Endothelial cell of umbilical vein (primary cell): ENCODE measurements at regions not wholly inside any gene's neighbourhood (a gene's known extent, or its start where the extent isn't known, plus 50 kb on each side); places are given as distances from the start of the nearest gene placed in this dataset.

Source experiments
- BruUV-seq: library from RNA; stranded (reverse); fragments of 400-500 nt; replicated peaks from 2 replicates; lab custom pipeline; 2021; lab: Mats Ljungman, UMichigan
- CTCF ChIA-PET: fragments of 300-600, 350-600 bp; sonication (Branson Sonifier 250); formaldehyde crosslinking; loops from one replicate; lab custom pipeline; 2021; ENCODE audit warnings: antibody characterized with exemption, inconsistent platforms; lab: Charles Lee
- POLR2A ChIA-PET: fragments of 300-600, 350-600 bp; sonication (Branson Sonifier 250); formaldehyde crosslinking; loops from one replicate; lab custom pipeline; 2021; ENCODE audit warnings: antibody characterized with exemption, inconsistent platforms; lab: Charles Lee
- DNase-seq: peaks from one replicate; pipeline ENCODE4 v3.0.0-alpha.2; 2011; ENCODE audit warnings: low read depth, low spot score
- FAIRE-seq: peaks from 2 replicates; lab custom pipeline; 2011; peaks lifted over from hg19 to GRCh38; lab: Jason Lieb, UNC
- H2AFZ ChIP-seq: 2 replicates; pipeline ENCODE4 v1.6.0; 2012; ENCODE audit warnings: low read depth, low read length, control low read depth, inconsistent platforms
- H3K27ac ChIP-seq: 2 replicates; pipeline ENCODE4 v1.5.1; 2011; ENCODE audit warnings: low read depth, mild to moderate bottlenecking, control low read depth, low read length, moderate library complexity; ENCODE audit not compliant: insufficient read depth
- H3K27me3 ChIP-seq, 2 experiments: 2 replicates each; pipeline versions ENCODE4 v1.6.0 to v1.6.1; 2011; ENCODE audit warnings: low read length in 2 of 2, mixed read lengths in 1 of 2; ENCODE audit not compliant: control insufficient read depth in 2 of 2, insufficient read depth in 2 of 2
- H3K36me3 ChIP-seq, 2 experiments: 2 replicates in 1 of 2; 3 replicates in 1 of 2; pipeline ENCODE4 v1.5.1; 2011; ENCODE audit warnings: low read length in 2 of 2, mild to moderate bottlenecking in 1 of 2, moderate library complexity in 1 of 2; ENCODE audit not compliant: control insufficient read depth in 2 of 2, insufficient read depth in 2 of 2; ENCODE audit errors: extremely low read depth in 1 of 2
- H3K4me1 ChIP-seq: 3 replicates; pipeline ENCODE4 v1.5.1; 2011; ENCODE audit warnings: mild to moderate bottlenecking, low read length; ENCODE audit not compliant: control insufficient read depth, insufficient read depth; ENCODE audit errors: extremely low read depth
- H3K4me2 ChIP-seq: 2 replicates; pipeline ENCODE4 v1.6.1; 2011; ENCODE audit warnings: low read length, control low read depth, mixed read lengths; ENCODE audit not compliant: insufficient read depth
- H3K4me3 ChIP-seq, 3 experiments: fragments of 200-600 bp in 1 of 3; sonication (generic), shearing (Covaris generic) in 1 of 3; replicated peaks in 1 of 3; 2 replicates each; pipeline ENCODE4 v1.5.1; 2011 to 2016; ENCODE audit warnings: control low read depth in 3 of 3, low read length in 3 of 3, mild to moderate bottlenecking in 2 of 3, inconsistent platforms in 1 of 3, low read depth in 1 of 3, moderate library complexity in 1 of 3; ENCODE audit not compliant: insufficient read depth in 1 of 3
- H3K79me2 ChIP-seq: 2 replicates; pipeline ENCODE4 v1.6.0; 2012; ENCODE audit warnings: low read length, inconsistent platforms; ENCODE audit not compliant: control insufficient read depth, insufficient read depth
- H3K9ac ChIP-seq: replicated peaks from 2 replicates; pipeline ENCODE3; 2011; ENCODE audit warnings: low read length, control low read depth; ENCODE audit not compliant: insufficient read depth; ENCODE audit errors: extremely low read depth
- H3K9me1 ChIP-seq: replicated peaks from 3 replicates; pipeline ENCODE4 v1.6.0; 2011; ENCODE audit warnings: mild to moderate bottlenecking, low read length; ENCODE audit not compliant: control insufficient read depth, insufficient read depth; ENCODE audit errors: extremely low read depth
- H3K9me3 ChIP-seq: replicated peaks from 2 replicates; pipeline ENCODE4 v1.5.1; 2012; ENCODE audit warnings: low read length, inconsistent platforms; ENCODE audit not compliant: control insufficient read depth, insufficient read depth
- H4K20me1 ChIP-seq: replicated peaks from 2 replicates; pipeline ENCODE3; 2011; ENCODE audit warnings: mild to moderate bottlenecking, low read length; ENCODE audit not compliant: control insufficient read depth, insufficient read depth; ENCODE audit errors: extremely low read depth
- EZH2 ChIP-seq: IDR thresholded peaks from 2 replicates; pipeline ENCODE4 v1.6.1; 2012; ENCODE audit warnings: borderline replicate concordance, low read depth, mild to moderate bottlenecking, moderate library complexity, low read length, inconsistent platforms; ENCODE audit not compliant: severe bottlenecking
- FOS ChIP-seq: IDR thresholded peaks from 2 replicates; pipeline ENCODE4 v1.6.1; 2011; ENCODE audit warnings: mild to moderate bottlenecking, low read length, moderate library complexity, borderline replicate concordance; ENCODE audit not compliant: insufficient read depth
- GATA2 ChIP-seq: IDR thresholded peaks from 2 replicates; pipeline ENCODE4 v1.7.0; 2011; ENCODE audit warnings: low read depth, mild to moderate bottlenecking, moderate library complexity, mixed read lengths, low read length; ENCODE audit not compliant: insufficient read length, insufficient read depth
- JUN ChIP-seq: IDR thresholded peaks from 2 replicates; pipeline ENCODE4 v1.6.1; 2011; ENCODE audit warnings: borderline replicate concordance, low read depth; ENCODE audit not compliant: insufficient read length, insufficient read depth
- MYC ChIP-seq: IDR thresholded peaks from one replicate; pipeline ENCODE4 v1.6.1; 2011; ENCODE audit warnings: mild to moderate bottlenecking, low read depth, low read length
- POLR2A ChIP-seq: IDR thresholded peaks from 2 replicates; pipeline ENCODE4 v1.6.1; 2012; ENCODE audit warnings: low read depth, mild to moderate bottlenecking, control low read depth, low read length
- POLR2AphosphoS5 ChIP-seq: IDR thresholded peaks from 2 replicates; pipeline ENCODE4 v1.6.1; 2012; ENCODE audit warnings: low read depth, mild to moderate bottlenecking, control low read depth, low read length, moderate library complexity; ENCODE audit not compliant: insufficient read depth
- dilution Hi-C: fragments of 300-500 bp; cut with MboI; formaldehyde crosslinking; loops from one replicate; pipeline ENCODE4 v1.15.0; 2019; ENCODE audit warnings: low sequenced_read_pairs; ENCODE audit not compliant: extremely low pct_ligation_motif_present
- intact Hi-C: fragments of 100-400 bp; cut with micrococcal nuclease; formaldehyde crosslinking; loops from one replicate; pipeline ENCODE4 v1.10.0; 2022
- TF ChIP-seq, protein P1 (sequence below): IDR thresholded peaks from 2 replicates; pipeline ENCODE4 v1.6.1; 2011; ENCODE audit not compliant: insufficient read depth, insufficient read length
- TF ChIP-seq, protein P2 (sequence below), 2 donors: IDR thresholded peaks; 1 replicate in 1 of 2; 2 replicates in 1 of 2; pipeline ENCODE4 v1.5.1; 2011; ENCODE audit warnings: low read length in 2 of 2, mild to moderate bottlenecking in 2 of 2, moderate library complexity in 2 of 2, control low read depth in 1 of 2, inconsistent platforms in 1 of 2, low read depth in 1 of 2; ENCODE audit not compliant: insufficient read depth in 1 of 2; ENCODE audit errors: extremely low read depth in 1 of 2

DNA sequence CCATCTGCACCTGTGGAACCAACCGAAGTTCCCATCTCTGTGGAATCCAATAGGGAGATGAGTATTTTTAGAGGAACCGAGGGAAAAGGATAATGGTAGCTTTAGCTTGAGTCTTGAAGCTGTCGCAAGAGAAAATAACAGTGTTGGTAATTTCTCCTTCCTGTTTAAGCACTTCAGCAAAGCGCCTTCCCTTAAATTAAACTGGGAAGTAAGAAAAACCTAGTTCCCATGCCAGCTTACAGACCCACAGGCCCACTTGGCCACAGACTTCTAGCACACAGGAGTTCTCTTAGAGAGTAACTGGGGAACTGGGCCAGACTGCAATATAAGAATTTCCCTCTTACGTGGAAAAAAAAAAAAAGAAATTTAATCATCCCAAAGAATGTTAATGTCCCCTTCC is 223.8 kb downstream of the EFCAB11 start:
- intact Hi-C loops: no loop called here
- Histone ChIP-seq H3K27ac (no peak overlapping the region), H3K9ac (no peak overlapping the region), H2AFZ (no peak overlapping the region), H3K79me2 (no peaks in the 10 kb centered on the region), H3K9me1 (no peaks in the 10 kb centered on the region), H3K4me1 (no peaks in the 10 kb centered on the region), H3K27me3 (peaks cover 0 to 4% of the 10 kb centered on the region in 2 experiments), H3K4me3 (no peak overlapping the region), H4K20me1 (no peaks in the 10 kb centered on the region), H3K9me3 (no peaks in the 10 kb centered on the region), H3K36me3 (no peaks in the 10 kb centered on the region), H3K4me2 (no peak overlapping the region)
- ChIA-PET CTCF (interaction anchor here (2.3 kb wide), 1 partner anchor 9 kb away, joined by 5 read pairs; no protein-coding TSS in a partner anchor), POLR2A (no interaction called here)
- FAIRE-seq: no peak
- TF ChIP-seq MYC (no peak), FOS (no peak), JUN (no peak), GATA2 (no peak), EZH2 (no peak), POLR2A (no peak), POLR2AphosphoS5 (no peak)
- TF ChIP-seq, protein P1, sequence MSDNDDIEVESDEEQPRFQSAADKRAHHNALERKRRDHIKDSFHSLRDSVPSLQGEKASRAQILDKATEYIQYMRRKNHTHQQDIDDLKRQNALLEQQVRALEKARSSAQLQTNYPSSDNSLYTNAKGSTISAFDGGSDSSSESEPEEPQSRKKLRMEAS: no peak
- TF ChIP-seq, protein P2, sequence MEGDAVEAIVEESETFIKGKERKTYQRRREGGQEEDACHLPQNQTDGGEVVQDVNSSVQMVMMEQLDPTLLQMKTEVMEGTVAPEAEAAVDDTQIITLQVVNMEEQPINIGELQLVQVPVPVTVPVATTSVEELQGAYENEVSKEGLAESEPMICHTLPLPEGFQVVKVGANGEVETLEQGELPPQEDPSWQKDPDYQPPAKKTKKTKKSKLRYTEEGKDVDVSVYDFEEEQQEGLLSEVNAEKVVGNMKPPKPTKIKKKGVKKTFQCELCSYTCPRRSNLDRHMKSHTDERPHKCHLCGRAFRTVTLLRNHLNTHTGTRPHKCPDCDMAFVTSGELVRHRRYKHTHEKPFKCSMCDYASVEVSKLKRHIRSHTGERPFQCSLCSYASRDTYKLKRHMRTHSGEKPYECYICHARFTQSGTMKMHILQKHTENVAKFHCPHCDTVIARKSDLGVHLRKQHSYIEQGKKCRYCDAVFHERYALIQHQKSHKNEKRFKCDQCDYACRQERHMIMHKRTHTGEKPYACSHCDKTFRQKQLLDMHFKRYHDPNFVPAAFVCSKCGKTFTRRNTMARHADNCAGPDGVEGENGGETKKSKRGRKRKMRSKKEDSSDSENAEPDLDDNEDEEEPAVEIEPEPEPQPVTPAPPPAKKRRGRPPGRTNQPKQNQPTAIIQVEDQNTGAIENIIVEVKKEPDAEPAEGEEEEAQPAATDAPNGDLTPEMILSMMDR (IDR thresholded peaks at IDR 0.05; ENCODE audit: extremely low read depth in 1 of 2, insufficient read depth in 1 of 2, low read depth in 1 of 2, low read length in 2 of 2): no peak
- BruUV-seq: no TSS peak
- dilution Hi-C loops: no loop called here
- DNase-seq: no peak
